ENCODE measurements at regions not wholly inside any gene's neighbourhood (a gene's known extent, or its start where the extent isn't known, plus 50 kb on each side); places are given as distances from the start of the nearest gene placed in this dataset.

- TF ChIP-seq CHD7 (IDR thresholded peaks at IDR 0.05; ENCODE audit: insufficient replicate concordance, low read length) (no peak), SUZ12 (IDR thresholded peaks at IDR 0.05; ENCODE audit: low read length) (no peak), RFX5 (IDR thresholded peaks at IDR 0.05; ENCODE audit: borderline replicate concordance, low read depth, low read length) (no peak), BCL11A (IDR thresholded peaks at IDR 0.05; ENCODE audit: low read depth in 2 of 2, low read length in 2 of 2) (no peak), SIX5 (IDR thresholded peaks at IDR 0.05; ENCODE audit: low read depth, low read length) (no peak), SRF (IDR thresholded peaks at IDR 0.05; ENCODE audit: low read depth, low read length) (no peak)
These were observed 378.8 kb upstream of the CHD6 start (continued) for GRCh38 chr20:41996951-41997350.

Data from H1 (cell line).